Fibroblast of the conjunctiva (primary cell): ENCODE measurements at regions not wholly inside any gene's neighbourhood (a gene's known extent, or its start where the extent isn't known, plus 50 kb on each side); places are given as distances from the start of the nearest gene placed in this dataset.
"Not testable (repeated sequence)": the region's sequence is repeated elsewhere in the genome, so short reads cannot be mapped to it uniquely, and the experiment has no call there.

Source experiments
- DNase-seq: peaks from one replicate; pipeline ENCODE4 v3.0.0-alpha.2; 2010; ENCODE audit warnings: low read depth

DNA sequence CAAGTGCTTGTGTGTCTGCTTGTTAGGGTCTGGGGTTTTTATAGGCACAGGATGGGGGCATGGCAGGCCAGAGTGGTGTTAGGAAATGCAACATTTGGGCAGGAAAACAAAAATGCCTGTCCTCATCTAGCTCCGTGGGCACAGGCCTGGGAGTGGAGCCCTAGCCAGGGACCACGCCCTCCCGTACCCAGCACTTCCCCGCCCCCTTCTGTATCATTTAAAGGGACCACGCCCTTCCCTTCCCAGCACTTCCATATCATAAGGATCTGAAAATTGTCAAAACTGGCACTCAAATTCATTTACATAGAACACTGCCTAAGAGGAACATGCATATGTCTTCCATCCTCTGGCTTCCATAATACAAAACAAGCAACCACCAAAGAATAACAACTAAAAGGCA lies 185.8 kb downstream of the B3GLCT start:
- no peak for DNase-seq

- DNase-seq = no peak
Measured at GRCh38 chr13:31394506-31394905, 194.7 kb downstream of the B3GLCT start.

- DNase-seq = no peak
Measured at GRCh38 chr13:31395090-31395489, 195.3 kb downstream of the B3GLCT start.

DNA sequence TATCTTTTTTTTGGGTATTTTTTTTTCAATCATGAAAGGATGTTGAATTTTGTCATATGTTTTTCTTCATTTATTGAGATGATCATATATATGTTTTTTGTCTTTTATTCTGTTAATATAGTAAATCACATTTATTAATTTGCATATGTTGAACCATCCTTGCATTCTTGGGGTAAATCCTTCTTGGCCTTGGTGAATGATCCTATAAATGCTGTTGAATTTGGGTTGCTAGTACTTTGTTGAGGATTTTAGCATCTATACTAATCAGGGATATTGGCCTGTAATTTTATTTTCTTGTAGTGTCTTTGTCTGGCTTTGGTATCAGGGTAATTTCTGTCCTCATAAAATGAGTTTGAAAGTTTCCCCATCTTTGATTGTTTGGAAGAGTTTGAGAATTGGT lies 199.9 kb downstream of the B3GLCT start:
- DNase-seq = no peak

GRCh38 chr13:31403711-31404110 lies 203.9 kb downstream of the B3GLCT start:
- not testable (repeated sequence) for DNase-seq

GRCh38 chr13:31408927-31409326 lies 209.2 kb downstream of the B3GLCT start:
- no peak for DNase-seq

DNA sequence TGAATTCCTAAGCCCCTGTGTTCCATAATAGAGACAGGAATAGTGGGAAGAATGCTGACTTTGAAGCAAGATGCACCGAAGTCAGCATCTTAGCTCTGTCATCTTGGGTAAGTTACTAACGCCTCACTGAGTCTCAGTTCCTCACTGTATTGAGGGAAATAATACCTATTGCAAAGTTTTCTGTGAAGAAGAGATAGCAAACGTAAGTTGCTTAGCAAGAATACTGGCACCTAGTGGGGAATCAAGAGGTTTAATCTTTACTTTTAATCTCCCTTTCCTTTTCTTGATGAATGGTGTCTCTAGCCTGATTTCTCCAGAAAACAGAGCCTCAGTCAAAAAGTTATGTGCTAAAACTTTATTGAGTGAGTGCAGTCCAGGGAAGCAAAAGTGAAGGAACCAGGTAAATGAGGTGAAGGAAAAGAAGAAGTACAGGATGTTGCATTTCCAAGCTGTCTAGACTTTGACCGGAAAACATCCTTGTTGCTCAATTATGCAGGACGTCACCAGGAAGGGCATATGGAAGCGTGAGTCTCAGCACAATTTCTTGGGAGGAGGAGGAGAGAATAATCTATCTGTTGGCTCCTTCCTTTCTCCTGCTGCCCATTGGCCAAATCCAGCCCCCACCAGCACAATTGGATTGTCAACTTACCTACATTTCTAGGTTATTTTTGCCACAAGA lies 210.0 kb downstream of the B3GLCT start:
- no peak for DNase-seq

DNA sequence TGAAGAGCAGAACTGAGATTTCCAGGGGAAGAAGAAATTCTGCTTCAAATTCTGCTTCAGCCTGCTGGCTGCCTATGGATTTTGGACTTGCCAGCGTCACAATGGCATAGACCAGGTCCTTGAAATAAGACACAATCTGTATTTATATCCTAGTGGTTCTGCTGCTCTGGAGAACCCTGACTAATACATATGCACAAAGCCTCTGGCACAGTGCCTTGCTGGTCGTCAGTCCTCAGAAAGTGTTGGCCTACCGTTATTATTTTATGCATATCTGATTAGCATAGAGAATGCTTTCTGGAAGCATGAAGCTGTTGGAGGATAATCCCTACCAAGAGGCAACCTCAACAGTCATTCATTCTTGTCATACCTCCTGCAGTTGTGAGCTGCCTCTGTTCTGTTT lies 213.7 kb downstream of the B3GLCT start:
- no peak for DNase-seq

DNA sequence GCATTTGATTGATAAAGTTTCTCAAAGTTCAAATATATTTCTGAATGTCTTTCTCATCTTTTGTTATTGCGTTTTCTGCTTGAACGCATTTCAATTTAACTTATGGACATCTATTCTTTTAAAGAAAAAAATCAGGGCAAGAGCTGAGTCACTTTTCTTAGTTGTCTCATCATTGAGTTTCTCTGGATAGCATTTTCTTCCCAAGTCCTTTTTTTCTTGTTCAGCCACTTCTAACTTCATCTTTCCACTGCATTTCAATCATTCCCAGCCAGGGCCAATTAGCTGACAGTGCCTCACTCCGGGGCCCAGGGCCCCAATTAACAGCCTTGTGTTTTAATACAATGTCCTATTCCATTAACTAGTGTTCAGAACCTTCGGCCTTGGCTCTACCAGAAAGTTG lies 216.3 kb downstream of the B3GLCT start:
- DNase-seq = no peak

DNA sequence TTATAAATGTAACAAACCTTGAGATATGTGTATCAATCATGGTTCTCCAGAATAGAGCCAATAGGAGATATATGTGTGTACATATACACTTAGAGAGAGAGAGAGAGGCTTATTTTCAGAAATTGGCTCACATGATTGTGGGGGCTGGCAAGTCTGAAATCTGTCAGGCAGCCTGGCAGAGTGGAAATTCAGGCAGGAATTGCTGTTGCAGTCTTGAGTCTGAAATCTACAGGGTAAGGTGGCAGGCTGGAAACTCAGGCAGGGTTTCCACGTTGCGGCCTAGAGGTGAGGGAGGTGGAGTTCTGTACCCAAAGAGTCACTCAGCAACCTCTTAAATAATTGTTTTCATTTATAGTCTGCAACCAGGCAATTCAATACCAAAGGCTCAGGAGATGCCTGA lies 218.4 kb downstream of the B3GLCT start:
- no peak for DNase-seq

GRCh38 chr13:31421756-31422155 lies 222.0 kb downstream of the B3GLCT start:
- no peak for DNase-seq

DNA sequence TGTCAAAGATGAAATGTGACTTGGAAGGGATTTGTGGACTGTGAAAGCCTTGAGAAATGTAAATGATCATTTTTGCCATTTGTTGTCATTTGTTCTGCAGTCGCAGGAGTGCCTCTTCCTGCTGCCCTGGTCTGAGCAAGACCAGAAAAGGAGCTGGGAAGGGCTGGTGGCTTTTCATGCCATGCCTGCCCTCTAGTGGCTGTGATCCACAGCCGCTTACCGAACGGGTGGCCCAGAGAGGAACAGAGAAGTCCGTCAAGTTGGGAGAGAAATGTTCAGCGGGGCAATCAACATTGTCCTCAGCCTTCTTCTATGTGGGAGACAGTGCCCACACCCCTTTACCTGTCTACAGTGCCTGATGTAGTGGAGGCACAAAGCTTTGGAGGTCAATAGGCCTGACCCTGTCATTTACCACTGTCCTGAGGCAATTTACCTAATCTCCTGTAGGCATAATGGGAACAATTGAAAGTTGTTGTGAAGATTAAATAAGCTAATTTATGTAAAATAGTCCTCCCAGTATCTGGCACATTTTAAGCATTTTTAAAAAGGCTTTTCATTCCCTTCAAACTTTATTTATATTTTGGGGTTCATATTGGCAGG lies 224.5 kb downstream of the B3GLCT start:
- DNase-seq = peak; percentile 76

- DNase-seq = no peak
Measured at GRCh38 chr13:31426395-31426794, 226.6 kb downstream of the B3GLCT start.

DNA sequence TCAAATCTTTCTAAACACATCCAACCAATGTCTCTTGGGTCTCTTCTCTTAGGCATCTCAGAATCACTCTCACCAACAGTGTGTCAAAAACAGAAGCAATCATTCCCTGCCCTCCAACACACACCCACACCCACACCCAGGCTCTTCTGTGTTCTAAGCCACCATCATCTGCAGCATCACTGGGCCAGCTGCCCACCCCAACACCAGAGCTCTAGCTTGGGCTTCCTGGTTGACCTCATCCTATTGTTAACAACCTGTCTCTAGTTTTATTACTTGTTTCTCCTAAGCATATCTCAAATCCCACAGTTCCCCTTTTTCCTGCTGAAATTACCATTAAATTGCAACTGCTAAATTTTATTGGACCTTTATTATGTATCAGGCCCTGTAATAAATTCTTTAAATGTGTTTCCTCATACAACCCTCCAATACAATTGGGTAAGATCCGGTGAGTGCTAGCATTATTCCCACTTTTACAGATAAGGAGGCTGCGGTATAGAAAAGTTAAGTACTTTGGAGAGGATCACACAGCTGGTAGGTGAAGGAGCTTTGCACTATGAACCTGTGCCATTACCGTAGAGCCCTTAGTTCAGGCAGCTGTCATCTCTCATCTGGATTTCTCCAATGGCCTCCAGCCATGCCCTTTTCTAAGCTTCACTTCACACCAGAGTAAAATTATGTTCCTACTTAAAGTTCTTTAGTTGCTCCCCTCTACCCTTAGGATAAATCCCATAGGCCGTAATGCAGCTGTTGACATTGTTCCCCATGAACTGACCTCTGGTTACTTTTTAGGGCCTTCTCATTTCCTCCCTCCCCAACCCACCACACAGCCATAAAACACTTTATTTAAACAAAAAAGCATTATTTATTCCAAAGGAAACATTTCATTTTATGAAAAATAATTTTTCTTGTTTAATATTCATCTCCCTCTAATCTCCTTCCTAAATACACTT lies 227.7 kb downstream of the B3GLCT start:
- DNase-seq = no peak

- DNase-seq = peak; percentile 23
Measured at GRCh38 chr13:31431722-31432137, 232.0 kb downstream of the B3GLCT start.

DNA sequence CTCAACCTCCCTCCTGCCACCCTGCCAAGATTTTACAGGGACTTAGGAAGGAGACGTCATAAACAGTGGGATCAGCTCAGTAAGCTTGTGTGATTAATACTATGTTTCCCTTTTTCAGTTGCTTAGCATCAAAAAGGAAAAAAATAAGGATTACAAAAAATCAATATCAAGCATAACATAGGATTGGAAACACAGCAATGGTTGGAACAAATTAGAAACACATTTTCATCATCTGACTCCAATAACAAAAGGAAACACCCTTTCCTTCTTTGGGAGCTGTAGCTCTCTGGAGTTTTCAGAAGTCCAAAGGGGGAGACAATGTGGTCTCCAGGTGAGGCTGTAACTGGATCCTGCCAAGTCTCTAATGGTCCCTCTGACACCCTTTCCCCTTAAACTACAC lies 233.4 kb downstream of the B3GLCT start:
- DNase-seq = peak; percentile 46

DNA sequence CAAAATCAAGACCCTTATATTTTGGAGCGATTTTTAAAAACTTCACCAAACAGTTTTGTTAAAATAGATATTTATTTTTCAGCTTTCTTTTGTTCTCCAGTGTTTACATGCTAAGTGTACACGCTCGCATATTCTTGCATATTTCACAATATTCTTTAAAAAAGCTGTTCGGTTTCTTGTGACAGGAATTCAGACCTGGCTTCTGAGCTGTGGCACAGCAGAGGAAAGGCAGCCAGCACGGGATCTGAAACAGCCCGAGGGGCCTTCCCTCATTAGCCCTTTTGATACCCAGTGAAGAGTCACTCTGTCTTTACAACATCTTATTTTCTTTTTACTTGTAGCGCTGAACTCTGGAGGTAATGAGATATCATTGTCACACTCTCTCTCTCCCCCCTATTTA lies 234.0 kb downstream of the B3GLCT start:
- peak; percentile 12 for DNase-seq

DNA sequence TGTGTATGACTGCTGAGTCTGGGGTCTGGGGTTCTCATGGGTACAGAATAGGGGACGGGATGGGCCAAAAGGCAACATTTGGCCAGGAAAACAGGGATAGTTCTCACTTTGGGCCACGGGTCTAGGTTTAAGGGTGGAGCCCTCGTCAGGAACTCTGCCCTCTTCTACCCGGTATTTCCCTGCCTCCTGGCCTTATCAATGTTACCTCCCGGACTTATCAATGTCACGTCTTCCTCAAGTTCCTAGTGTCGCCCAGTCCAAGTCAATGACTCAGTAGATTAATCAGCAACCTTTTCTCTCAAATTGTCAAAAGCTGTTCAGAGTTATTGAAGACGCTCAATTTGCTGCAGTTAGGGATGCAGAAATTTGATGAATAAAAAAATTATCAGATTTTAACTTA lies 234.8 kb downstream of the B3GLCT start:
- DNase-seq = no peak

- no peak for DNase-seq
Measured at GRCh38 chr13:31435536-31435935, 235.8 kb downstream of the B3GLCT start.

DNA sequence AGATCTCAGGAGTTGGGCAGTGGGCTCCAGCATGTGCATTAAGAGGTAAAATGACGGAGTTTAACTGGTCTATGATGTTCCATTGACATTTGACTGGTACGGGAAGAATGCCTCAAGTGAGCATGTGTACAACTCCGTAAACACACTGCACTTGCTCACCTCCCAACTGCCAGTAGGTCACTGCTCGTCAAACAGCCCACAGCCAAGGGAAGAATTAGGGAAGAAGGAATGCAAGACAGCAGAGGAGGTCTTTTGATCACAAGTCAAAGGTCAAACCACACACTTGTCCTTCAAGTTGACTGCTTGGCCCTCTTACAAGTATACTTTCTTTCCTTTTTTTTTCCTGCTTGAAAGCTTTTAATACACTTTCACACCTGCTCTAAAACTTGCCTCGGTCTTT lies 236.7 kb downstream of the B3GLCT start:
- DNase-seq = no peak

DNA sequence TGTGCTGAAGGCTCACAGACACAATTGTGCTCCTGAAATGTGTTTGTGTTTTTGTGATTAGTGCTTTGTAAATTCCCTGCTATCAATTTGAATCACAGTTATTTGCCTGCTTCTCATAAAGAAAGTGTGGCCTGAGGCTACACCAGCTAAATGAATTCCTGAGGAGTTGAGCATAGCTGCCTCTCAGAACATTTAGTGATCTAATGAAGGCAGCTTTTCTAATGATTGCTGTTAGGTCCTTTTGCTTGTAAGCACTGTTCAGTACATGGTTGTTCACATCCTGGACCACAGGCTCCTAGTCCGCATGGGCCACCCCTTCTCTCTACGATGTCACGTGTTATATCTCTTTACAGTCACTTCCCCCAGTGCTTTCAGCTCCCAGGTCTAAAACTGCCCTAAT lies 238.2 kb downstream of the B3GLCT start:
- no peak for DNase-seq

- no peak for DNase-seq
Measured at GRCh38 chr13:31440132-31440531, 240.4 kb downstream of the B3GLCT start.
